ENCODE measurements at regions not wholly inside any gene's neighbourhood (a gene's known extent, or its start where the extent isn't known, plus 50 kb on each side); places are given as distances from the start of the nearest gene placed in this dataset.

DNA sequence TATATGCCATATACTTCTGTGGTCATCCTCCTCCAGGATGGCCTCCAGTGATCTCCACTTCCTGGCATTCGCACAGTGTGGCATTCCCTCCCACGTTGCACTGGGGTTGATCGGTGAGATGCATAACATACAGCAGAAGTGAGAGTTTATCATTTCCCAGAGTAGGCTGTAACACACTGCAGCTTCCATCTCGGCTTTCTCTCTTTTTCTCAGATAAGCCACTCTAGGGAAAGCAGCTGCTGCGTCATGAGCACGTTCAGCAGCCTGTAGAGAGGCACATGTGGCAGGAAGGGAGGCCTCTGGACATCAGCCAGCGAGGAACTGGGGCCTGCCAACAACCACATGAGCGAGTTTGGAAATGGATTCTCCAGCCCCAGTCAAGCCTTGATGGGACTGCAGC lies 807.1 kb downstream of the DIAPH3 start:
- H4K20me1 ChIP-seq (ENCODE audit: control insufficient read depth, insufficient read depth, low read depth, low read length) = no peaks in the 10 kb centered on the region
- no peaks in the 10 kb centered on the region for H3K27me3 ChIP-seq (ENCODE audit: control insufficient read depth, low read length)
- H3K4me3 ChIP-seq (ENCODE audit: low read length) = no peak overlapping the region
- no peaks in the 10 kb centered on the region for H3K9me3 ChIP-seq (ENCODE audit: control insufficient read depth, insufficient read depth, low read length)
- H3K27ac ChIP-seq (ENCODE audit: low read depth, low read length) = no peak overlapping the region
- no peaks in the 10 kb centered on the region for H3K9me2 ChIP-seq (replicated peaks; ENCODE audit: control insufficient read depth, low read length)
- no peak overlapping the region for H3K4me2 ChIP-seq (ENCODE audit: low read length)
- H3K36me3 ChIP-seq (ENCODE audit: control insufficient read depth, low read length) = no peaks in the 10 kb centered on the region
- no peaks in the 10 kb centered on the region for H3K4me1 ChIP-seq (ENCODE audit: control insufficient read depth, low read length)
- H3K79me2 ChIP-seq (ENCODE audit: control insufficient read depth, low read length) = no peaks in the 10 kb centered on the region
- no peaks in the 10 kb centered on the region for H3F3A ChIP-seq (ENCODE audit: control insufficient read depth, insufficient read depth)
- TF ChIP-seq EZH2phosphoT487 (IDR thresholded peaks at IDR 0.05; ENCODE audit: borderline replicate concordance, low read length) = no peak

DNA sequence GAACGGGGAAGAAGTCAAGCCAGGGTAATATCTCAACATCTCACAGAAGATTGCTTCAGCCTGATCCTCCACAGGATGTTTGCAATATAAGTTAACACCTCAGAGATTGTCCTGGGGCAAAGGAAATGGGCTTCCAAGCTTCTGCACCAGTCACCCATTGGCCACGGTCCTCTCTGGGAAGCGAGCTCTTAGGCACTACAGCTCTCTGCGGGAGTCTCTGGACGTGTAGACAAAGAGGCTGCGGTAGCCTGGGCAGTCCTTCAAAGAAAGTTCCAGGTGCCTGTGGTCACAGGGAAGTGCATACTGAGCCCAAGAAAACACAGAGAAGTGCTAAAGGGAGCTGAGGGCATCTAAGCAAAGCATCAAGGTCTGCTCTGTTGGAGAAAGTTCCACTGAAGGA lies 805.7 kb downstream of the DIAPH3 start:
- no peaks in the 10 kb centered on the region for H3K79me2 ChIP-seq (ENCODE audit: control insufficient read depth, low read length)
- H3K4me3 ChIP-seq (ENCODE audit: low read length) = no peak overlapping the region
- TF ChIP-seq, protein P1, sequence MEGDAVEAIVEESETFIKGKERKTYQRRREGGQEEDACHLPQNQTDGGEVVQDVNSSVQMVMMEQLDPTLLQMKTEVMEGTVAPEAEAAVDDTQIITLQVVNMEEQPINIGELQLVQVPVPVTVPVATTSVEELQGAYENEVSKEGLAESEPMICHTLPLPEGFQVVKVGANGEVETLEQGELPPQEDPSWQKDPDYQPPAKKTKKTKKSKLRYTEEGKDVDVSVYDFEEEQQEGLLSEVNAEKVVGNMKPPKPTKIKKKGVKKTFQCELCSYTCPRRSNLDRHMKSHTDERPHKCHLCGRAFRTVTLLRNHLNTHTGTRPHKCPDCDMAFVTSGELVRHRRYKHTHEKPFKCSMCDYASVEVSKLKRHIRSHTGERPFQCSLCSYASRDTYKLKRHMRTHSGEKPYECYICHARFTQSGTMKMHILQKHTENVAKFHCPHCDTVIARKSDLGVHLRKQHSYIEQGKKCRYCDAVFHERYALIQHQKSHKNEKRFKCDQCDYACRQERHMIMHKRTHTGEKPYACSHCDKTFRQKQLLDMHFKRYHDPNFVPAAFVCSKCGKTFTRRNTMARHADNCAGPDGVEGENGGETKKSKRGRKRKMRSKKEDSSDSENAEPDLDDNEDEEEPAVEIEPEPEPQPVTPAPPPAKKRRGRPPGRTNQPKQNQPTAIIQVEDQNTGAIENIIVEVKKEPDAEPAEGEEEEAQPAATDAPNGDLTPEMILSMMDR (IDR thresholded peaks at IDR 0.05; ENCODE audit: low read depth, low read length, poor library complexity, severe bottlenecking) = no peak
- TF ChIP-seq EZH2phosphoT487 (IDR thresholded peaks at IDR 0.05; ENCODE audit: borderline replicate concordance, low read length) = no peak
- H3K36me3 ChIP-seq (ENCODE audit: control insufficient read depth, low read length) = no peaks in the 10 kb centered on the region
- H4K20me1 ChIP-seq (ENCODE audit: control insufficient read depth, insufficient read depth, low read depth, low read length) = no peaks in the 10 kb centered on the region
- no peak overlapping the region for H3K4me2 ChIP-seq (ENCODE audit: low read length)
- H3K27ac ChIP-seq (ENCODE audit: low read depth, low read length) = no peak overlapping the region
- H3K4me1 ChIP-seq (ENCODE audit: control insufficient read depth, low read length) = no peaks in the 10 kb centered on the region
- H3K9me3 ChIP-seq (ENCODE audit: control insufficient read depth, insufficient read depth, low read length) = no peaks in the 10 kb centered on the region
- no peaks in the 10 kb centered on the region for H3K27me3 ChIP-seq (ENCODE audit: control insufficient read depth, low read length)
- no peaks in the 10 kb centered on the region for H3F3A ChIP-seq (ENCODE audit: control insufficient read depth, insufficient read depth)
- no peaks in the 10 kb centered on the region for H3K9me2 ChIP-seq (replicated peaks; ENCODE audit: control insufficient read depth, low read length)

DNA sequence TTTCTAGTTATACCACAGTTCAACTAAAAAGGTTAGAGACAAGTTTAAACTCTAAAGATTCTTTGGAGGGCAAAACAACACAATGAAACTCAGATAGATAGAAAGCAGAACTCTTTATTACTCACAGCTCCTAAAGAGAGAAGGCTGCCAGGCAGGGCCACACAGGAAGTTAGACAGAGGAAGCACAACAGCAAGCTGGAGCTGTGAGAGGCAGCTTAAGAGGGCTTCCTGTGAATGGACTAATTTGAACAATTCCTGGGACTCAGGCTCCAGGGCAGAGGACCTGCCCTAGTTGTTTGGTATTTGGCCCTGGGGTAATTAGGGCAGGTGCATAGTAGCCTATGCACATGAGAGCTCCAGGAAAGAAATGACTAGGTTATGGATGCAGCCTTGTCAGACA lies 803.6 kb downstream of the DIAPH3 start:
- Histone ChIP-seq H3K36me3 (ENCODE audit: control insufficient read depth, low read length) (no peaks in the 10 kb centered on the region), H4K20me1 (ENCODE audit: control insufficient read depth, insufficient read depth, low read depth, low read length) (no peaks in the 10 kb centered on the region), H3K4me2 (ENCODE audit: low read length) (no peak overlapping the region), H3K79me2 (ENCODE audit: control insufficient read depth, low read length) (no peaks in the 10 kb centered on the region), H3F3A (ENCODE audit: control insufficient read depth, insufficient read depth) (no peaks in the 10 kb centered on the region), H3K4me1 (ENCODE audit: control insufficient read depth, low read length) (no peaks in the 10 kb centered on the region), H3K9me2 (replicated peaks; ENCODE audit: control insufficient read depth, low read length) (no peaks in the 10 kb centered on the region), H3K27me3 (ENCODE audit: control insufficient read depth, low read length) (no peaks in the 10 kb centered on the region), H3K9me3 (ENCODE audit: control insufficient read depth, insufficient read depth, low read length) (no peaks in the 10 kb centered on the region), H3K27ac (ENCODE audit: low read depth, low read length) (no peak overlapping the region), H3K4me3 (ENCODE audit: low read length) (no peak overlapping the region)
- TF ChIP-seq, protein P1 (IDR thresholded peaks at IDR 0.05; ENCODE audit: low read depth, low read length, poor library complexity, severe bottlenecking) = no peak
- no peak for TF ChIP-seq EZH2phosphoT487 (IDR thresholded peaks at IDR 0.05; ENCODE audit: borderline replicate concordance, low read length)

DNA sequence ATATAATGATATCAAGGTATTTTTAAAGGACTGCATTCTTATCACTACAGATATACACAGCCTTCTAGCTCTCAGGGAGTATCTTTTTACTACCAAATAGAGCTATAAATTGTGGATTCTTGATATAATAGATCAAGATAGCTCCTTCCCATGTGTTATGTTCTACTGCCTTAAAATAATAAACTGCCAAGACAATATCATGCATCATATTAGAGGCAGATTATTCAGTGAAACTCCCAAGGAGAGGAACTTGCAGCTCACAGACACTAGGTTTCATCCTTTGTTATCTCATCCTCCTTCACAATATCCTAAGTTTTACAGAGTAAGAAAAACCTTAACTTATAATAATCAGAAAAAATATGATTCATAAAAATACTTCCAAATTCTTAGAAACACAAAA lies 802.8 kb downstream of the DIAPH3 start:
- Histone ChIP-seq H3K27me3 (ENCODE audit: control insufficient read depth, low read length) (no peaks in the 10 kb centered on the region), H3K4me1 (ENCODE audit: control insufficient read depth, low read length) (no peaks in the 10 kb centered on the region), H3K4me2 (ENCODE audit: low read length) (no peak overlapping the region), H4K20me1 (ENCODE audit: control insufficient read depth, insufficient read depth, low read depth, low read length) (no peaks in the 10 kb centered on the region), H3K9me2 (replicated peaks; ENCODE audit: control insufficient read depth, low read length) (no peaks in the 10 kb centered on the region), H3K36me3 (ENCODE audit: control insufficient read depth, low read length) (no peaks in the 10 kb centered on the region), H3K27ac (ENCODE audit: low read depth, low read length) (no peak overlapping the region), H3K79me2 (ENCODE audit: control insufficient read depth, low read length) (no peaks in the 10 kb centered on the region), H3K4me3 (ENCODE audit: low read length) (no peak overlapping the region), H3K9me3 (ENCODE audit: control insufficient read depth, insufficient read depth, low read length) (no peaks in the 10 kb centered on the region), H3F3A (ENCODE audit: control insufficient read depth, insufficient read depth) (no peaks in the 10 kb centered on the region)
- TF ChIP-seq EZH2phosphoT487 (IDR thresholded peaks at IDR 0.05; ENCODE audit: borderline replicate concordance, low read length) = no peak
- TF ChIP-seq, protein P1 (IDR thresholded peaks at IDR 0.05; ENCODE audit: low read depth, low read length, poor library complexity, severe bottlenecking) = no peak

Data from DOHH2 (cell line).